Thyroid gland (tissue), 4 donors: ENCODE measurements at regions not wholly inside any gene's neighbourhood (a gene's known extent, or its start where the extent isn't known, plus 50 kb on each side); places are given as distances from the start of the nearest gene placed in this dataset.

ENCODE experiments used
- DNase-seq, 2 donors: peaks; one replicate each; pipeline ENCODE4 v3.0.0-alpha.2; 2019
- H3K27ac ChIP-seq, 3 donors: fragments of 200-600 bp; sonication (generic); 1 replicate in 2 of 3; 2 replicates in 1 of 3; pipeline ENCODE4 v1.5.1; 2016 to 2019; ENCODE audit warnings: mild to moderate bottlenecking in 1 of 3, moderate library complexity in 1 of 3
- H3K27me3 ChIP-seq: fragments of 200-600 bp; sonication (generic); one replicate; pipeline ENCODE4 v1.5.1; 2019
- H3K36me3 ChIP-seq, 2 donors: fragments of 200-600 bp; sonication (generic); one replicate each; pipeline ENCODE4 v1.5.1; 2016 to 2019
- H3K4me1 ChIP-seq, 2 donors: fragments of 200-600 bp; sonication (generic); one replicate each; pipeline ENCODE4 v1.5.1; 2017 to 2019
- H3K4me3 ChIP-seq, 3 donors: fragments of 200-600 bp; sonication (generic); replicated peaks in 1 of 3; 1 replicate in 2 of 3; 2 replicates in 1 of 3; pipeline ENCODE4 v1.5.1; 2016; ENCODE audit warnings: mild to moderate bottlenecking in 1 of 3
- H3K9me3 ChIP-seq: fragments of 200-600 bp; sonication (generic); one replicate; pipeline ENCODE4 v1.5.1; 2017
- CTCF ChIP-seq, 6 experiments: fragments of 200-600 bp in 3 of 6; fragments of 450-650 bp in 3 of 6; sonication (generic) in 3 of 6; IDR thresholded peaks; one replicate each; pipeline ENCODE4 v1.5.1; 2016 to 2019; ENCODE audit warnings: antibody characterized with exemption in 6 of 6, mild to moderate bottlenecking in 2 of 6, inconsistent platforms in 1 of 6, moderate library complexity in 1 of 6
- POLR2A ChIP-seq, 2 donors: fragments of 450-650 bp; IDR thresholded peaks; one replicate each; pipeline ENCODE4 v1.6.1; 2017; ENCODE audit warnings: antibody characterized with exemption in 2 of 2, mild to moderate bottlenecking in 2 of 2, moderate library complexity in 1 of 2
- WGBS, 2 donors: methylation state at CpG; one replicate each; pipeline ENCODE4 v1.1.5; 2017; 5-methylcytosine and 5-hydroxymethylcytosine counted together
- intact Hi-C: fragments of 100-400 bp; cut with DNase I; formaldehyde crosslinking; loops from one replicate; pipeline ENCODE4 v1.15.1; 2023

GRCh38 chr13:37375724-37376123 is 222.8 kb downstream of the POSTN start:
- Histone ChIP-seq H3K27ac (no peak overlapping the region), H3K36me3 (no peaks in the 10 kb centered on the region), H3K9me3 (no peaks in the 10 kb centered on the region), H3K4me3 (no peak overlapping the region), H3K27me3 (no peaks in the 10 kb centered on the region), H3K4me1 (no peaks in the 10 kb centered on the region)
- WGBS, 2 donors, result 90 to 94% methylated on average over 3 of the region's 3 CpGs
- DNase-seq, result no peak
- intact Hi-C loops, result no loop called here
- TF ChIP-seq CTCF (IDR thresholded peaks at IDR 0.05) (no peak), POLR2A (IDR thresholded peaks at IDR 0.05) (no peak)

- H3K36me3 ChIP-seq, result no peaks in the 10 kb centered on the region
- 42 to 56% methylated on average over 1 of the region's 1 CpG for WGBS, 2 donors
- DNase-seq, result no peak
- no peaks in the 10 kb centered on the region for H3K9me3 ChIP-seq
- H3K4me1 ChIP-seq, result no peaks in the 10 kb centered on the region
- TF ChIP-seq CTCF (IDR thresholded peaks at IDR 0.05) (no peak), POLR2A (IDR thresholded peaks at IDR 0.05) (no peak)
- no peak overlapping the region for H3K27ac ChIP-seq
- no peaks in the 10 kb centered on the region for H3K27me3 ChIP-seq
- no peak overlapping the region for H3K4me3 ChIP-seq
- intact Hi-C loops, result no loop called here
Measured at GRCh38 chr13:37375071-37375470, 223.5 kb downstream of the POSTN start.

GRCh38 chr13:37369616-37370015 is 229.0 kb downstream of the POSTN start:
- no peak overlapping the region for H3K4me3 ChIP-seq
- intact Hi-C loops, result no loop called here
- no peaks in the 10 kb centered on the region for H3K36me3 ChIP-seq
- H3K4me1 ChIP-seq, result no peaks in the 10 kb centered on the region
- H3K27me3 ChIP-seq, result no peaks in the 10 kb centered on the region
- TF ChIP-seq CTCF (IDR thresholded peaks at IDR 0.05), result no peak
- TF ChIP-seq POLR2A (IDR thresholded peaks at IDR 0.05), result no peak
- H3K27ac ChIP-seq, result no peak overlapping the region
- no peaks in the 10 kb centered on the region for H3K9me3 ChIP-seq
- DNase-seq, result no peak
- 58 to 70% methylated on average over 4 of the region's 4 CpGs for WGBS, 2 donors

- Histone ChIP-seq H3K27ac (no peak overlapping the region), H3K36me3 (no peaks in the 10 kb centered on the region), H3K9me3 (no peaks in the 10 kb centered on the region), H3K4me3 (no peak overlapping the region), H3K27me3 (no peaks in the 10 kb centered on the region), H3K4me1 (no peaks in the 10 kb centered on the region)
- TF ChIP-seq POLR2A (IDR thresholded peaks at IDR 0.05) (no peak), CTCF (IDR thresholded peaks at IDR 0.05) (no peak)
- intact Hi-C loops, result no loop called here
- 75 to 81% methylated on average over 4 of the region's 4 CpGs for WGBS, 2 donors
- DNase-seq, result no peak
Measured at GRCh38 chr13:37368501-37368900, 230.1 kb downstream of the POSTN start.

- Histone ChIP-seq H3K4me3 (no peak overlapping the region), H3K36me3 (no peaks in the 10 kb centered on the region), H3K27me3 (no peaks in the 10 kb centered on the region), H3K4me1 (no peaks in the 10 kb centered on the region), H3K9me3 (no peaks in the 10 kb centered on the region), H3K27ac (no peak overlapping the region)
- no peak for DNase-seq
- intact Hi-C loops, result no loop called here
- 76 to 85% methylated on average over 5 of the region's 5 CpGs for WGBS, 2 donors
- TF ChIP-seq POLR2A (IDR thresholded peaks at IDR 0.05) (no peak), CTCF (IDR thresholded peaks at IDR 0.05) (no peak)
Measured at GRCh38 chr13:37366044-37366770, 232.4 kb downstream of the POSTN start.
